HG03521 (cell line): ENCODE measurements at regions not wholly inside any gene's neighbourhood (a gene's known extent, or its start where the extent isn't known, plus 50 kb on each side); places are given as distances from the start of the nearest gene placed in this dataset.
"Not testable (repeated sequence)": the region's sequence is repeated elsewhere in the genome, so short reads cannot be mapped to it uniquely, and the experiment has no call there.

ENCODE experiments used
- ATAC-seq: cut with Tn5 transposase; IDR thresholded peaks from one replicate; pipeline ENCODE4 v1.9.1; 2021; ENCODE audit warnings: mild to moderate bottlenecking, moderate library complexity; ENCODE audit not compliant: unreplicated experiment

- no peak for ATAC-seq
Measured at GRCh38 chr5:143898916-143899591, 87.1 kb downstream of the HMHB1 start.

GRCh38 chr5:143908959-143909358, 97.0 kb downstream of the HMHB1 start:
- ATAC-seq, result no peak

GRCh38 chr5:143913008-143913752, 101.2 kb downstream of the HMHB1 start:
- ATAC-seq, result no peak

- no peak for ATAC-seq
Measured at GRCh38 chr5:143914756-143915155, 102.8 kb downstream of the HMHB1 start.

- ATAC-seq, result no peak
Measured at GRCh38 chr5:143916451-143916850, 104.5 kb downstream of the HMHB1 start.

GRCh38 chr5:143918961-143919360, 107.0 kb downstream of the HMHB1 start:
- ATAC-seq, result no peak

- ATAC-seq, result no peak
Measured at GRCh38 chr5:143920772-143921171, 108.8 kb downstream of the HMHB1 start.

GRCh38 chr5:143921525-143922311, 109.8 kb downstream of the HMHB1 start:
- ATAC-seq, result no peak

- no peak for ATAC-seq
Measured at GRCh38 chr5:143922718-143923117, 110.8 kb downstream of the HMHB1 start.

GRCh38 chr5:143923634-143924266, 111.8 kb downstream of the HMHB1 start:
- ATAC-seq, result no peak

- no peak for ATAC-seq
Measured at GRCh38 chr5:143924311-143924978, 112.5 kb downstream of the HMHB1 start.

GRCh38 chr5:143924979-143925325, 113.0 kb downstream of the HMHB1 start:
- not testable (repeated sequence) for ATAC-seq

- ATAC-seq, result no peak
Measured at GRCh38 chr5:143929486-143929885, 117.5 kb downstream of the HMHB1 start.

GRCh38 chr5:143930561-143930960, 118.6 kb downstream of the HMHB1 start:
- no peak for ATAC-seq

- ATAC-seq, result no peak
Measured at GRCh38 chr5:143931476-143931875, 119.5 kb downstream of the HMHB1 start.

- ATAC-seq, result no peak
Measured at GRCh38 chr5:143931986-143932385, 120.0 kb downstream of the HMHB1 start.

GRCh38 chr5:143932584-143932983, 120.6 kb downstream of the HMHB1 start:
- ATAC-seq, result no peak

- ATAC-seq, result no peak
Measured at GRCh38 chr5:143933451-143933850, 121.5 kb downstream of the HMHB1 start.

- ATAC-seq, result no peak
Measured at GRCh38 chr5:143934821-143935220, 122.9 kb downstream of the HMHB1 start.

- no peak for ATAC-seq
Measured at GRCh38 chr5:143938230-143938629, 126.3 kb downstream of the HMHB1 start.

- ATAC-seq, result no peak
Measured at GRCh38 chr5:143946837-143947236, 134.9 kb downstream of the HMHB1 start.
